Endothelial cell (in vitro differentiated cells): ENCODE measurements at regions not wholly inside any gene's neighbourhood (a gene's known extent, or its start where the extent isn't known, plus 50 kb on each side); places are given as distances from the start of the nearest gene placed in this dataset.

Experiments used
- DNase-seq: peaks from one replicate; pipeline ENCODE4 v3.0.0; 2021; ENCODE audit warnings: low spot score
- H3K27ac Mint-ChIP-seq: one replicate; pipeline ENCODE4 v1.8.0; 2021; ENCODE audit warnings: mixed read lengths, inconsistent platforms; ENCODE audit not compliant: unreplicated experiment
- H3K27me3 Mint-ChIP-seq: one replicate; pipeline ENCODE4 v1.8.0; 2021; ENCODE audit warnings: mild to moderate bottlenecking, moderate library complexity, mixed read lengths, inconsistent platforms; ENCODE audit not compliant: unreplicated experiment
- H3K36me3 Mint-ChIP-seq: one replicate; pipeline ENCODE4 v1.8.0; 2021; ENCODE audit warnings: mild to moderate bottlenecking, low read depth, mixed read lengths, inconsistent platforms; ENCODE audit not compliant: unreplicated experiment
- H3K4me1 Mint-ChIP-seq: one replicate; pipeline ENCODE4 v1.8.0; 2021; ENCODE audit warnings: mild to moderate bottlenecking, mixed read lengths, inconsistent platforms; ENCODE audit not compliant: unreplicated experiment
- H3K4me3 Mint-ChIP-seq: one replicate; pipeline ENCODE4 v1.8.0; 2021; ENCODE audit warnings: mild to moderate bottlenecking, mixed read lengths, inconsistent platforms; ENCODE audit not compliant: unreplicated experiment
- H3K9me3 Mint-ChIP-seq: one replicate; pipeline ENCODE4 v1.8.0; 2021; ENCODE audit warnings: mixed read lengths, inconsistent platforms; ENCODE audit not compliant: unreplicated experiment
- CTCF ChIP-seq: fragments of 200-600 bp; sonication (generic); IDR thresholded peaks from one replicate; pipeline ENCODE4 v1.5.0; 2021; ENCODE audit warnings: antibody characterized with exemption; ENCODE audit not compliant: unreplicated experiment

GRCh38 chr3:147654827-147655226 lies 245.7 kb downstream of the ZIC1 start:
- H3K27ac Mint-ChIP-seq: no peak overlapping the region
- DNase-seq: no peak
- peaks cover 2% of the 10 kb centered on the region for H3K4me1 Mint-ChIP-seq
- no peaks in the 10 kb centered on the region for H3K27me3 Mint-ChIP-seq
- no peaks in the 10 kb centered on the region for H3K36me3 Mint-ChIP-seq
- TF ChIP-seq CTCF: no peak
- H3K4me3 Mint-ChIP-seq: no peak overlapping the region
- no peaks in the 10 kb centered on the region for H3K9me3 Mint-ChIP-seq

- no peak overlapping the region for H3K4me3 Mint-ChIP-seq
- no peak for TF ChIP-seq CTCF
- H3K27ac Mint-ChIP-seq: no peak overlapping the region
- no peaks in the 10 kb centered on the region for H3K27me3 Mint-ChIP-seq
- H3K9me3 Mint-ChIP-seq: no peaks in the 10 kb centered on the region
- H3K4me1 Mint-ChIP-seq: peaks cover 2% of the 10 kb centered on the region
- no peak for DNase-seq
- H3K36me3 Mint-ChIP-seq: no peaks in the 10 kb centered on the region
Measured at GRCh38 chr3:147655236-147655635, 246.1 kb downstream of the ZIC1 start.

GRCh38 chr3:147656023-147656422 lies 246.9 kb downstream of the ZIC1 start:
- TF ChIP-seq CTCF: no peak
- no peak overlapping the region for H3K27ac Mint-ChIP-seq

DNA sequence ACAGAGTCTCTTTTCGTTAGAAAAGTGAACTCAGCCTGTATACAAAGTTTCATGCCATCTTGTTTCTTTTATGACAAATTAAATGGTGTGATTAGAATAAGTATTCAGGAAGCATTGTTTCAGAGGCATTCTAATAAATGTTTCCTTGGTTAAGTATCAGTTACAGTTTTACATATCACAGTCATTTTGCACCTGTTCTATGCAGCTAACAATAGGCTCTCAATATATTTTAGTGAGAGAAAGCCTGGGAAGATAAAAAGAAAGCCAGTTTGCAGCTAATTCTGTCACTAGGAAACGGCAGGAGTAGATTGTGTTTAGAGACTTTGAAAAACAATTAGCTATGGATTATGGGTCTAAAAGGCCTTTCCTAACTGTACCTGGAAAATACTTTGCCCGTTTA lies 252.8 kb downstream of the ZIC1 start:
- no peaks in the 10 kb centered on the region for H3K36me3 Mint-ChIP-seq
- H3K27me3 Mint-ChIP-seq: no peaks in the 10 kb centered on the region
- H3K9me3 Mint-ChIP-seq: no peaks in the 10 kb centered on the region
- no peaks in the 10 kb centered on the region for H3K4me1 Mint-ChIP-seq
- no peak overlapping the region for H3K27ac Mint-ChIP-seq
- no peak overlapping the region for H3K4me3 Mint-ChIP-seq
- TF ChIP-seq CTCF: no peak
- no peak for DNase-seq

More at GRCh38 chr3:147656023-147656422, 246.9 kb downstream of the ZIC1 start:
- peaks cover 2% of the 10 kb centered on the region for H3K4me1 Mint-ChIP-seq
- no peaks in the 10 kb centered on the region for H3K27me3 Mint-ChIP-seq
- no peak overlapping the region for H3K4me3 Mint-ChIP-seq
- DNase-seq: no peak
- no peaks in the 10 kb centered on the region for H3K9me3 Mint-ChIP-seq
- no peaks in the 10 kb centered on the region for H3K36me3 Mint-ChIP-seq

- Mint-ChIP-seq H3K9me3 (no peaks in the 10 kb centered on the region), H3K4me1 (no peaks in the 10 kb centered on the region), H3K36me3 (no peaks in the 10 kb centered on the region), H3K4me3 (no peak overlapping the region), H3K27ac (no peak overlapping the region), H3K27me3 (no peaks in the 10 kb centered on the region)
- DNase-seq: no peak
- no peak for TF ChIP-seq CTCF
Measured at GRCh38 chr3:147662705-147663104, 253.5 kb downstream of the ZIC1 start.
